DOHH2 (cell line): ENCODE measurements at regions not wholly inside any gene's neighbourhood (a gene's known extent, or its start where the extent isn't known, plus 50 kb on each side); places are given as distances from the start of the nearest gene placed in this dataset.
"Not testable (repeated sequence)": the region's sequence is repeated elsewhere in the genome, so short reads cannot be mapped to it uniquely, and the experiment has no call there.

Experiments
- H3F3A ChIP-seq: fragments of 200-600 bp; sonication (generic), shearing (Covaris generic); 2 replicates; pipeline ENCODE4 v1.6.0; 2016; ENCODE audit warnings: antibody characterized with exemption, mild to moderate bottlenecking; ENCODE audit not compliant: control insufficient read depth, insufficient read depth
- H3K27ac ChIP-seq: fragments of 200-600 bp; sonication (generic); 2 replicates; pipeline ENCODE4 v1.5.1; 2014; ENCODE audit warnings: low read depth, mild to moderate bottlenecking, low read length, moderate library complexity
- H3K27me3 ChIP-seq: fragments of 200-600 bp; sonication (generic); 2 replicates; pipeline ENCODE4 v1.6.1; 2014; ENCODE audit warnings: mild to moderate bottlenecking, low read length, mixed read lengths; ENCODE audit not compliant: control insufficient read depth
- H3K36me3 ChIP-seq: fragments of 200-600 bp; sonication (generic); 2 replicates; pipeline ENCODE4 v1.6.1; 2014; ENCODE audit warnings: mild to moderate bottlenecking, low read length, moderate library complexity, mixed read lengths; ENCODE audit not compliant: control insufficient read depth
- H3K4me1 ChIP-seq: fragments of 200-600 bp; sonication (generic); 2 replicates; pipeline ENCODE4 v1.6.1; 2014; ENCODE audit warnings: mild to moderate bottlenecking, low read length, mixed read lengths; ENCODE audit not compliant: control insufficient read depth
- H3K4me2 ChIP-seq: fragments of 200-600 bp; sonication (generic); 2 replicates; pipeline ENCODE4 v1.6.0; 2014; ENCODE audit warnings: mild to moderate bottlenecking, low read length, moderate library complexity
- H3K4me3 ChIP-seq: fragments of 200-600 bp; sonication (generic); 2 replicates; pipeline ENCODE4 v1.5.1; 2014; ENCODE audit warnings: mild to moderate bottlenecking, low read length, mixed read lengths
- H3K79me2 ChIP-seq: fragments of 200-600 bp; sonication (generic); 2 replicates; pipeline ENCODE4 v1.6.1; 2014; ENCODE audit warnings: mild to moderate bottlenecking, low read length, mixed read lengths; ENCODE audit not compliant: control insufficient read depth
- H3K9me2 ChIP-seq: fragments of 200-600 bp; sonication (generic); replicated peaks from 2 replicates; pipeline ENCODE4 v1.6.1; 2014; ENCODE audit warnings: mild to moderate bottlenecking, low read length, mixed read lengths; ENCODE audit not compliant: control insufficient read depth
- H3K9me3 ChIP-seq: fragments of 200-600 bp; sonication (generic); 2 replicates; pipeline ENCODE4 v1.6.1; 2014; ENCODE audit warnings: antibody characterized with exemption, low read length, mixed read lengths; ENCODE audit not compliant: control insufficient read depth, insufficient read depth
- H4K20me1 ChIP-seq: fragments of 200-600 bp; sonication (generic); 2 replicates; pipeline ENCODE4 v1.6.0; 2014; ENCODE audit warnings: low read depth, mild to moderate bottlenecking, antibody characterized with exemption, low read length, moderate library complexity; ENCODE audit not compliant: control insufficient read depth, insufficient read depth

DNA sequence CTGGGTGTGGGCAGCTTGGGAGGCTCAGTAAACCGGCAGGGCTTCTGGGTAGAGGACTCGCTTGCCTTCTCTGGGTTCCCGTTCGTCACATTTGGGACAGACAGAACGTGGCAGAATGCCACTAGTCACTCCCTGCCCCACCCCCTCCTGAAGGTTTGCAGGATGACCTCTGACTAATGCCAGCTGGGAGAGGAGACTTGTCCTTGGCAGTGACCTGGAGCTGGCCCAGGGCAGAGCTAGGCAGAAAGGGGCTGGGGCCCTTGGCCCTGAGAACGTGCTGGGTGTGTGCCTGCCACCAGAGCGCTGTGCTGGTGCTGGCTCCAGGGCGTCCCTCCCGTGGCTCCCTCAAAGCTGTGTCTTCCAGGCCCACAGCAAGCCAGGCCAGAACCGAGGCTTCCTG lies 197.8 kb upstream of the TP53TG3 start:
- not testable (repeated sequence) for H3K79me2 ChIP-seq

DNA sequence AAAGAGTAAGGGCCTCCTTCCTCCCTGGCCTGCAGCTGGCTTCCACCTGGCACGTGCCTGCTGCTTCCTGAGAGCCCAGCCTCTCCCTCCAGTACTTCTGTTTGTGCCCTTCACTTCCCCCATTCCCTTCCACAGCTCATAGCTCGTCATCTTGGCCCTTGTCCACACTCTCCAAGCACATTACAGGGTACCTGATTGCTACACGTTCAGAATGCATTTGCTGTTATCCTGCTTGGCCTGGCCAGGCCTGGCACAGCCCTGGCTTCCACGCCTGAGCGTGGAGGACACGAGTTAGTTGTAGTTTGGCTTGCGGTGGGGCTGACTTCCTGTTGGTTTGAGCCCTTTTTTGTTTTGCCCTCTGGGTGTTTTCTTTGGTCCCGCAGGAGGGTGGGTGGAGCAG lies 197.2 kb upstream of the TP53TG3 start:
- H3K4me2 ChIP-seq, H3K36me3 ChIP-seq, H3K79me2 ChIP-seq, H4K20me1 ChIP-seq, H3F3A ChIP-seq, H3K9me3 ChIP-seq, H3K4me3 ChIP-seq, H3K4me1 ChIP-seq, H3K9me2 ChIP-seq, H3K27ac ChIP-seq, H3K27me3 ChIP-seq: not testable (repeated sequence)

More for the DNA sequence above, 197.8 kb upstream of the TP53TG3 start:
- not testable (repeated sequence) for H3K27ac ChIP-seq, H3F3A ChIP-seq, H3K27me3 ChIP-seq, H3K4me1 ChIP-seq, H4K20me1 ChIP-seq, H3K4me2 ChIP-seq, H3K9me2 ChIP-seq, H3K9me3 ChIP-seq, H3K36me3 ChIP-seq, H3K4me3 ChIP-seq

DNA sequence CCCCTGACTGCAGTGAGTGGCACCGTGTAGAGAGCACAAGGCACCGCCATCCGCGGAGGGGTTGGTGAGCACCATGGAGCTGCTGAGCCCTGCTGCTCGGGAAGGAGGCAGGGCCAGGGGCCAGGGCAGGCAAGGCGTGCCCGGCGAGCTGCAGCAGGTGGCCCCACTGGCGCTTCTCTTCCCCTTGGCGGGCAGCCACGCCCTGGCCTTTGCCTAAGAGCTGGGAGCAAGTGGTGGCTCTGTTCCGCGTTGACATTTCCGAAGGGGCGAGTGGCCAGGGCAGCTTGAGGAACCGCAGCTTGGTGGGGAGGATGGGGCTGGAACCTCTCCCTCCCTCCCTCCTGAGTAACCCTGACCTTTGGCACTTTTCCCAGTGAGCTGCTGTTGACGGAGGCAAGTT lies 194.7 kb upstream of the TP53TG3 start:
- not testable (repeated sequence) for H3K36me3 ChIP-seq, H3K27me3 ChIP-seq, H4K20me1 ChIP-seq, H3K4me2 ChIP-seq, H3K4me1 ChIP-seq, H3K27ac ChIP-seq, H3K9me2 ChIP-seq, H3F3A ChIP-seq, H3K4me3 ChIP-seq, H3K79me2 ChIP-seq, H3K9me3 ChIP-seq

DNA sequence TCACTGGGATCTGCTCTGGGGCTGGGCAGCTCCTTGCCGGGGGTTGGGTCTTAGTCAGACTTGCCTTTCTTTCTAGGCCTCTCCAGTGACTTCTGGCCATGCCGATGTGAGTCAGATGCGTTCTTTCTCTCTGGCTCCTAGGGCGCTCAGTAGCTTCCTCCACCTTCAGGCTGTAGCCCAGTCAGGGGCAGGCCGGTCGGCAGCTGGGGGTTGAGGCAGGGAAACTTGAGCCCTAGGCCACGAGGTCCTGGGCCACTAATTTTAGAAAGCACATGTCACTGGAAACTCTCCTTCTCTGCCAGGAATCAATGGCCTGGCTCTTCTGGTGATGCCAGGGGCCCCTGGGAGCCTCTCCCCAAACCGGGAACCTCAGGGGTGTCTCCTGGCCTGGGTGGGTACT lies 192.4 kb upstream of the TP53TG3 start:
- not testable (repeated sequence) for H4K20me1 ChIP-seq, H3K27ac ChIP-seq, H3K79me2 ChIP-seq, H3F3A ChIP-seq, H3K9me3 ChIP-seq, H3K9me2 ChIP-seq, H3K27me3 ChIP-seq, H3K36me3 ChIP-seq, H3K4me1 ChIP-seq, H3K4me2 ChIP-seq, H3K4me3 ChIP-seq

DNA sequence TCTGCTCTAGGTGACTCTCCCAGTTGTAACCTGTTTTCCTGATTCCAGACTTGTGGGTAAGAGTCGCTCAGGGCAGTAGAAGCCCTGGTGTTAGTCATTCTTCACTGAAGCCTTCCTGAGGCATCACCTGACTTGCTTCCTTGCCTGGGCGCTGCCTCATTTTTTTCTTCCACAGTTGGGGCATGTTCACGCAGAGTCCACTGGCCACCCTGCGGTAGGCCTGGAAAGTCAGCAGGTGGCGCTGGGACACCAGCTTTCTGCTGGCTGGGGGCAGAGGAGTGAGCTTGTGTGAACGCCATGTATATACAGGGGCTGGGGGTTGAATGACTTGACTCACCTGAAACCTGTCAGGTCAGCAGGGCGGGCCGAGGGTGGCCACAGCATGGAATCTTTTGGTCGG lies 189.3 kb upstream of the TP53TG3 start:
- H3K36me3 ChIP-seq, H3K4me2 ChIP-seq, H3K4me1 ChIP-seq, H3K9me3 ChIP-seq, H3K27ac ChIP-seq, H3K79me2 ChIP-seq, H3K9me2 ChIP-seq, H3F3A ChIP-seq, H3K4me3 ChIP-seq, H3K27me3 ChIP-seq, H4K20me1 ChIP-seq: not testable (repeated sequence)

DNA sequence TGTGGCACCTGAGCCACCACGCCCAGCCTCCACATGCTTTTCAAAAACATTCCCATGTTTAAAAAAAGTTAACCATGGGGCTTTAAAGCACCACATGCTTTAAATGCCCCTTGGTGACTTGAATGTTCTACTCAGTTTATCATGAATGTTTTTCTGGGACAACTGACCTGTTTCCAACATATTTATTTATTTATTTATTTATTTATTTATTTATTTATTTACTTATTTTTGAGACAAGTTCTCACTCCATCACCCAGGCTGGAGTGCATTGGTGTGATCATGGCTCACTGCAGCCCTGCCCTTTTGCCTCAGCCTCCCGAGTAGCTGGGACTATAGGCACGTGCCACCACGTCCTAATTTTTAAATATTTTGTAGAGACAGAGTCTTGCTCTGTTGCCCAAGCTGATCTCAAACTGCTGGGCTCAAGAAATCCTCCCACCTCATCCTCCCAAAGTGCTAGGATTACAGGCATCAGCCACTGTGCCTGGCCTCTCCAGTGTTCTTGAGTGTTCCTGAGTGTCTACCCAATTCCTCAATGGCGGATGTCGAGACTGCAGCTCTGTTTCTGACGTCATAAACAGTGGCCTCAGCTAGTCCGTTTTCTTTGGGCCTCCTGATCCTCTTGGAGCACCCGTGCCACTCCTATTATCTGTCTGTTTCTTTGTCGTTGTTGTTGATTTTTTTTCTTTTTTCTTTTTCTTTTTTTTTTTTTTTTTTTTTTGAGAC lies 185.7 kb upstream of the TP53TG3 start:
- H3K4me2 ChIP-seq, H3K4me3 ChIP-seq, H3K27ac ChIP-seq, H3K9me2 ChIP-seq, H3K27me3 ChIP-seq, H3F3A ChIP-seq, H3K79me2 ChIP-seq, H3K4me1 ChIP-seq, H3K36me3 ChIP-seq, H4K20me1 ChIP-seq, H3K9me3 ChIP-seq: not testable (repeated sequence)

DNA sequence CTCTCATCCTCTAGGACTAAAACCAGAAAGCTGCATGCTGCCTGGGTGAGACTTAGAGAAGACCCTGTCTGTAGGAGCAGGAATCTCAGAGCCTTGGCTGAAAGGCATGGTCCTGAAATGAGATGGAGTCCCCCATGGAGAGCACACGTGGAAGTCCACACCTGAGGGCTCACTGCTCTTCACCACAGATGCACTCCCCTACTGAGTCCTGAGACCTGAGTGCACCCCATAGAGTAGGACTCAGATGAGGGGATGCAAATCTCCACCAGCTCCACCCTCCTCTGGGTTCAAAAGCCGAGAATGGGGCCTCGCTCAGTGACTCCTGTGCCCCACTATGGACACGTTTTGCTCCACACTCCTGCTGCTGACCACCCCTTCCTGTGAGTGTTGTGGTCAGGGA lies 171.4 kb upstream of the TP53TG3 start:
- H3K79me2 ChIP-seq, H3K4me1 ChIP-seq, H3K27ac ChIP-seq, H3K27me3 ChIP-seq, H3K9me3 ChIP-seq, H3F3A ChIP-seq, H3K4me2 ChIP-seq, H3K4me3 ChIP-seq, H4K20me1 ChIP-seq, H3K36me3 ChIP-seq, H3K9me2 ChIP-seq: not testable (repeated sequence)

DNA sequence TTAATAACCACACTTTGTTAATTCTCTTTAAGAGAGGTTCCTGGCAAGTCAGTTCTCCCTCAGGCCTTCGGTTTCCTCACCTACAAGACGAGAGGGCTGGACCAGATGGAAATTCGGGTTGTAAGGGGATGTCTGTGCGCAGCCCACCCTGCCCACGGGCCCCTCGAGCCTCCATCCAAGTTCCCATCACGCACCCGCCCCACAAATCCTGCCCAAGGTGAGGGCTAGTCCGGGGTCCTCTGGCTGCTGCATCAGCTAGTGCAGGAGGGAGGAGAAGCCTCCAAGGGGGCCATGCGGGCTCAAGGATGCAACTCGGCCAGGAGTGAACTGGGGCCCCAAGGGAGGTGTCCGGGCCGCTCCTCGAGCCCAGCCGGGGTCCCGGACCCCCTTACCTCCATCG lies 169.6 kb upstream of the TP53TG3 start:
- not testable (repeated sequence) for H4K20me1 ChIP-seq, H3K27ac ChIP-seq, H3K4me1 ChIP-seq, H3K79me2 ChIP-seq, H3K36me3 ChIP-seq, H3K9me3 ChIP-seq, H3F3A ChIP-seq, H3K4me3 ChIP-seq, H3K27me3 ChIP-seq, H3K9me2 ChIP-seq, H3K4me2 ChIP-seq
